GM21360 (cell line): ENCODE measurements at regions not wholly inside any gene's neighbourhood (a gene's known extent, or its start where the extent isn't known, plus 50 kb on each side); places are given as distances from the start of the nearest gene placed in this dataset.
"Not testable (repeated sequence)": the region's sequence is repeated elsewhere in the genome, so short reads cannot be mapped to it uniquely, and the experiment has no call there.

Experiments used
- ATAC-seq: cut with Tn5 transposase; IDR thresholded peaks from one replicate; pipeline ENCODE4 v1.9.1; 2021; ENCODE audit warnings: mild to moderate bottlenecking, moderate library complexity; ENCODE audit not compliant: unreplicated experiment

GRCh38 chr3:147471741-147472140 is 62.6 kb downstream of the ZIC1 start:
- ATAC-seq: no peak

- no peak for ATAC-seq
Observed at GRCh38 chr3:147472846-147473245, 63.7 kb downstream of the ZIC1 start.

GRCh38 chr3:147483145-147483544 is 74.0 kb downstream of the ZIC1 start:
- no peak for ATAC-seq

- no peak for ATAC-seq
Observed at GRCh38 chr3:147483578-147483977, 74.4 kb downstream of the ZIC1 start.

- ATAC-seq: no peak
Observed at GRCh38 chr3:147493065-147493464, 83.9 kb downstream of the ZIC1 start.

GRCh38 chr3:147493666-147494065 is 84.5 kb downstream of the ZIC1 start:
- no peak for ATAC-seq

- no peak for ATAC-seq
Observed at GRCh38 chr3:147497286-147497685, 88.1 kb downstream of the ZIC1 start.

- ATAC-seq: no peak
Observed at GRCh38 chr3:147507638-147508286, 98.6 kb downstream of the ZIC1 start.

GRCh38 chr3:147509448-147509847 is 100.3 kb downstream of the ZIC1 start:
- no peak for ATAC-seq

GRCh38 chr3:147513785-147514184 is 104.6 kb downstream of the ZIC1 start:
- no peak for ATAC-seq

GRCh38 chr3:147514366-147515160 is 105.4 kb downstream of the ZIC1 start:
- no peak for ATAC-seq

- peak; percentile 79 for ATAC-seq
Observed at GRCh38 chr3:147518465-147518864, 109.3 kb downstream of the ZIC1 start.

- no peak for ATAC-seq
Observed at GRCh38 chr3:147521646-147522045, 112.5 kb downstream of the ZIC1 start.

GRCh38 chr3:147522780-147523179 is 113.6 kb downstream of the ZIC1 start:
- ATAC-seq: not testable (repeated sequence)

GRCh38 chr3:147529551-147529950 is 120.4 kb downstream of the ZIC1 start:
- ATAC-seq: no peak

GRCh38 chr3:147538034-147538433 is 128.9 kb downstream of the ZIC1 start:
- ATAC-seq: peak; percentile 90

- ATAC-seq: no peak
Observed at GRCh38 chr3:147540921-147541320, 131.8 kb downstream of the ZIC1 start.

- no peak for ATAC-seq
Observed at GRCh38 chr3:147544290-147544689, 135.1 kb downstream of the ZIC1 start.

- ATAC-seq: no peak
Observed at GRCh38 chr3:147551491-147551890, 142.3 kb downstream of the ZIC1 start.

GRCh38 chr3:147554332-147554731 is 145.2 kb downstream of the ZIC1 start:
- no peak for ATAC-seq

- ATAC-seq: peak; percentile 62
Observed at GRCh38 chr3:147572970-147573340, 163.8 kb downstream of the ZIC1 start.

GRCh38 chr3:147574621-147575020 is 165.5 kb downstream of the ZIC1 start:
- ATAC-seq: no peak
